CD14-positive monocyte (primary cell): ENCODE measurements at regions not wholly inside any gene's neighbourhood (a gene's known extent, or its start where the extent isn't known, plus 50 kb on each side); places are given as distances from the start of the nearest gene placed in this dataset.

Experiments used
- DNase-seq, 3 donors: peaks; one replicate each; pipeline ENCODE4 v3.0.0-alpha.2; 2011 to 2022
- H2AFZ ChIP-seq: 2 replicates; pipeline ENCODE4 v1.6.0; 2012; ENCODE audit warnings: mild to moderate bottlenecking, low read depth, low read length, inconsistent platforms; ENCODE audit not compliant: insufficient read depth, poor library complexity, severe bottlenecking
- H3K27ac ChIP-seq, 2 donors: 1 replicate in 1 of 2; 2 replicates in 1 of 2; pipeline ENCODE4 v1.5.1; 2012 to 2013; ENCODE audit warnings: low read length in 2 of 2, control low read depth in 1 of 2, inconsistent platforms in 1 of 2, low read depth in 1 of 2, mild to moderate bottlenecking in 1 of 2
- H3K27me3 ChIP-seq, 2 donors: one replicate each; pipeline versions ENCODE4 v1.6.0 to v1.6.1; 2011 to 2013; ENCODE audit warnings: low read length in 2 of 2; ENCODE audit not compliant: control insufficient read depth in 2 of 2, insufficient read depth in 2 of 2
- H3K36me3 ChIP-seq, 2 donors: replicated peaks in 1 of 2; 1 replicate in 1 of 2; 2 replicates in 1 of 2; pipeline versions ENCODE4 v1.5.1 to v1.6.1; 2012 to 2013; ENCODE audit warnings: low read length in 2 of 2, control low read depth in 1 of 2, inconsistent platforms in 1 of 2, mild to moderate bottlenecking in 1 of 2; ENCODE audit not compliant: insufficient read depth in 2 of 2, control insufficient read depth in 1 of 2
- H3K4me1 ChIP-seq, 2 donors: 1 replicate in 1 of 2; 2 replicates in 1 of 2; pipeline versions ENCODE4 v1.5.1 to v1.6.1; 2012 to 2013; ENCODE audit warnings: low read length in 2 of 2, control low read depth in 1 of 2, inconsistent platforms in 1 of 2, mild to moderate bottlenecking in 1 of 2, moderate library complexity in 1 of 2; ENCODE audit not compliant: insufficient read depth in 2 of 2, control insufficient read depth in 1 of 2
- H3K4me2 ChIP-seq: replicated peaks from 2 replicates; pipeline ENCODE3; 2012; ENCODE audit warnings: low read length, moderate library complexity, mild to moderate bottlenecking; ENCODE audit not compliant: poor library complexity, severe bottlenecking; ENCODE audit errors: extremely low read depth
- H3K4me3 ChIP-seq, 3 experiments: fragments of 200-600 bp in 1 of 3; sonication (generic) in 1 of 3; replicated peaks in 1 of 3; 1 replicate in 2 of 3; 2 replicates in 1 of 3; pipeline ENCODE4 v1.5.1; 2011 to 2013; ENCODE audit warnings: low read length in 3 of 3, mild to moderate bottlenecking in 3 of 3, control low read depth in 2 of 3, low read depth in 2 of 3, inconsistent platforms in 1 of 3, moderate library complexity in 1 of 3
- H3K79me2 ChIP-seq: 2 replicates; pipeline ENCODE4 v1.6.0; 2012; ENCODE audit warnings: mild to moderate bottlenecking, control low read depth, inconsistent platforms, low read length, moderate library complexity; ENCODE audit not compliant: insufficient read depth
- H3K9ac ChIP-seq: 2 replicates; pipeline ENCODE4 v1.6.0; 2017; ENCODE audit warnings: low read length, mild to moderate bottlenecking; ENCODE audit not compliant: insufficient read depth, poor library complexity, severe bottlenecking
- H3K9me3 ChIP-seq, 2 donors: replicated peaks in 1 of 2; 1 replicate in 1 of 2; 2 replicates in 1 of 2; pipeline versions ENCODE4 v1.5.1 to v1.6.1; 2012 to 2013; ENCODE audit warnings: low read length in 2 of 2, control low read depth in 1 of 2; ENCODE audit not compliant: control insufficient read depth in 1 of 2, insufficient read depth in 1 of 2
- H4K20me1 ChIP-seq: 2 replicates; pipeline ENCODE4 v1.6.0; 2012; ENCODE audit warnings: mild to moderate bottlenecking, low read length, control low read depth, moderate library complexity; ENCODE audit not compliant: insufficient read depth
- H3K27ac Mint-ChIP-seq, 7 donors: one replicate each; pipeline ENCODE4 v1.8.0; 2020; ENCODE audit warnings: mild to moderate bottlenecking in 7 of 7, mixed read lengths in 7 of 7, moderate library complexity in 6 of 7, inconsistent platforms in 2 of 7
- H3K27me3 Mint-ChIP-seq, 3 donors: one replicate each; pipeline ENCODE4 v1.8.0; 2021 to 2022; ENCODE audit warnings: low read depth in 3 of 3, mild to moderate bottlenecking in 3 of 3, mixed read lengths in 3 of 3, moderate library complexity in 3 of 3, inconsistent platforms in 1 of 3
- H3K36me3 Mint-ChIP-seq, 2 donors: one replicate each; pipeline ENCODE4 v1.8.0; 2020; ENCODE audit warnings: mixed read lengths in 2 of 2, inconsistent platforms in 1 of 2, mild to moderate bottlenecking in 1 of 2
- H3K4me1 Mint-ChIP-seq: one replicate; pipeline ENCODE4 v1.8.0; 2020; ENCODE audit warnings: mild to moderate bottlenecking, mixed read lengths
- H3K4me3 Mint-ChIP-seq, 2 donors: one replicate each; pipeline ENCODE4 v1.8.0; 2020; ENCODE audit warnings: mild to moderate bottlenecking in 2 of 2, mixed read lengths in 2 of 2, moderate library complexity in 1 of 2
- H3K9me3 Mint-ChIP-seq, 7 donors: one replicate each; pipeline ENCODE4 v1.8.0; 2020 to 2022; ENCODE audit warnings: mixed read lengths in 7 of 7, mild to moderate bottlenecking in 6 of 7, moderate library complexity in 6 of 7, inconsistent platforms in 2 of 7
- WGBS: methylation state at CpG from one replicate; pipeline ENCODE4 v1.1.5; 2013; ENCODE audit warnings: missing lambda C conversion rate; ENCODE audit not compliant: insufficient coverage; 5-methylcytosine and 5-hydroxymethylcytosine counted together
- intact Hi-C, 2 donors: fragments of 100-400 bp; cut with micrococcal nuclease; formaldehyde crosslinking; loops; one replicate each; pipeline versions ENCODE4 v1.15.0 to v1.15.1; 2023
- TF ChIP-seq, protein P1 (sequence below): fragments of 200-600 bp; IDR thresholded peaks from one replicate; pipeline ENCODE4 v1.8.0; 2022; ENCODE audit warnings: antibody characterized with exemption, mild to moderate bottlenecking

DNA sequence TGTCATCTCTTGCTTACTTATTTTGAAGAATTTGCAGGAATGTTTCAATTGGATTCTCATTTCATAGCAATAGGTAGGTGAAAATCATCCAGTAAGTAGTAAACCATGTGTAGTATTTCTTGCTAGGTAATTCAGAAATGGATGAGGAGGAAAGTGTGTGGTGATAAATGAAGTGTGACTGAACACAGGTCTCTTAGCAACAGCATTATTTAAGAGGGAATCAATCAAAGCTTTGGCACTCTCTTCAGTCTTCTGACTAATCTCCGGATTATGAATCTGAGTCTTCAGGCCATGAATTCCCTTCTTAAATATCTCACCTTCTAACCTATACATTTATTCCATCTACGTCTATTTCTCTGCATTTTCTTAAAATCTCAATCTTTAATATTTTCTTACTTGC is 55.8 kb upstream of the ARHGAP24 start:
- TF ChIP-seq, protein P1, sequence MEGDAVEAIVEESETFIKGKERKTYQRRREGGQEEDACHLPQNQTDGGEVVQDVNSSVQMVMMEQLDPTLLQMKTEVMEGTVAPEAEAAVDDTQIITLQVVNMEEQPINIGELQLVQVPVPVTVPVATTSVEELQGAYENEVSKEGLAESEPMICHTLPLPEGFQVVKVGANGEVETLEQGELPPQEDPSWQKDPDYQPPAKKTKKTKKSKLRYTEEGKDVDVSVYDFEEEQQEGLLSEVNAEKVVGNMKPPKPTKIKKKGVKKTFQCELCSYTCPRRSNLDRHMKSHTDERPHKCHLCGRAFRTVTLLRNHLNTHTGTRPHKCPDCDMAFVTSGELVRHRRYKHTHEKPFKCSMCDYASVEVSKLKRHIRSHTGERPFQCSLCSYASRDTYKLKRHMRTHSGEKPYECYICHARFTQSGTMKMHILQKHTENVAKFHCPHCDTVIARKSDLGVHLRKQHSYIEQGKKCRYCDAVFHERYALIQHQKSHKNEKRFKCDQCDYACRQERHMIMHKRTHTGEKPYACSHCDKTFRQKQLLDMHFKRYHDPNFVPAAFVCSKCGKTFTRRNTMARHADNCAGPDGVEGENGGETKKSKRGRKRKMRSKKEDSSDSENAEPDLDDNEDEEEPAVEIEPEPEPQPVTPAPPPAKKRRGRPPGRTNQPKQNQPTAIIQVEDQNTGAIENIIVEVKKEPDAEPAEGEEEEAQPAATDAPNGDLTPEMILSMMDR, result no peak
- Histone ChIP-seq H3K27ac (no peak overlapping the region), H3K79me2 (no peaks in the 10 kb centered on the region), H3K9ac (no peak overlapping the region), H3K4me3 (no peak overlapping the region), H4K20me1 (no peaks in the 10 kb centered on the region), H3K4me1 (no peaks in the 10 kb centered on the region), H3K9me3 (no peaks in the 10 kb centered on the region), H2AFZ (no peak overlapping the region), H3K27me3 (no peaks in the 10 kb centered on the region), H3K4me2 (no peak overlapping the region), H3K36me3 (no peaks in the 10 kb centered on the region)
- Mint-ChIP-seq H3K27ac (no peak overlapping the region), H3K27me3 (peaks cover 1 to 6% (median 2%) of the 10 kb centered on the region in 3 donors), H3K9me3 (no peaks in the 10 kb centered on the region), H3K4me1 (no peaks in the 10 kb centered on the region), H3K4me3 (no peak overlapping the region), H3K36me3 (no peaks in the 10 kb centered on the region)
- WGBS, result 60% methylated on average over 1 of the region's 2 CpGs
- DNase-seq, result no peak
- intact Hi-C loops, result no loop called here

DNA sequence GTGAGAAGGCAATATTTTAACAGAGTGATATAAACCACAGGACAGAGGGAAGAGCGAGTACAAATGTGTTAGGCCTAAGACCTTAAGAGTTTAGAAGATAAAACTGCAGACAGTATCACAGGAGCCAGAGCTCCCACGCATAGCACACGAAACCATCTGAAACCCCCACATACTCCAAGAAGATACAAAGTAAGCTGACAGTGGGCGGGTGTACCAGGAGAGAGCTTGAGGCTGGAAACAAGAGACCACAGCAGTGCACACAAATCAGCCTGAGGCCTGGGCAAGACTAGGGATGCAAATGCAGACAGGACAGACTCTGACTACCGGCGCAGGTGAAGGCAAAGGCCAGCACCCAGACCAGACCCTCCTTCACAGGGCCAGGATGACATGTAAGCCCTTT is 54.1 kb upstream of the ARHGAP24 start:
- no peak overlapping the region for H3K27ac Mint-ChIP-seq
- no peaks in the 10 kb centered on the region for H4K20me1 ChIP-seq
- H3K9me3 ChIP-seq, result no peaks in the 10 kb centered on the region
- peaks cover 1 to 6% (median 3%) of the 10 kb centered on the region in 3 donors for H3K27me3 Mint-ChIP-seq
- no peak overlapping the region for H3K9ac ChIP-seq
- H3K36me3 Mint-ChIP-seq, result no peaks in the 10 kb centered on the region
- H3K4me1 ChIP-seq, result no peaks in the 10 kb centered on the region
- no CpG with 5 or more reads among the region's 6 CpGs for WGBS
- no peak overlapping the region for H3K4me3 Mint-ChIP-seq
- no peak overlapping the region for H3K4me2 ChIP-seq
- TF ChIP-seq, protein P1, result no peak
- intact Hi-C loops, result loop anchor here in 1 of 2 donors (10.0 kb wide), 1 partner anchor 324 kb away; no protein-coding TSS in a partner anchor
- H3K4me1 Mint-ChIP-seq, result no peaks in the 10 kb centered on the region
- H3K4me3 ChIP-seq, result no peak overlapping the region
- no peaks in the 10 kb centered on the region for H3K27me3 ChIP-seq
- DNase-seq, result no peak
- H3K79me2 ChIP-seq, result no peaks in the 10 kb centered on the region
- H2AFZ ChIP-seq, result no peak overlapping the region
- H3K9me3 Mint-ChIP-seq, result no peaks in the 10 kb centered on the region
- no peaks in the 10 kb centered on the region for H3K36me3 ChIP-seq
- no peak overlapping the region for H3K27ac ChIP-seq
